B cell (primary cell): ENCODE measurements at regions not wholly inside any gene's neighbourhood (a gene's known extent, or its start where the extent isn't known, plus 50 kb on each side); places are given as distances from the start of the nearest gene placed in this dataset.

Source experiments
- ATAC-seq: fragments of 200-7000 bp; cut with Tn5 transposase; one replicate; pipeline ENCODE4 v1.10.0; 2021; ENCODE audit warnings: low read depth, mild to moderate bottlenecking, moderate number of reproducible peaks, moderate library complexity
- CTCF ChIA-PET: fragments of 350-600 bp; sonication (Branson Sonifier 250); formaldehyde crosslinking; loops from one replicate; lab custom pipeline; 2021; ENCODE audit warnings: antibody characterized with exemption, inconsistent platforms; lab: Charles Lee
- POLR2A ChIA-PET: fragments of 350-600 bp; sonication (Branson Sonifier 250); formaldehyde crosslinking; loops from one replicate; lab custom pipeline; 2021; ENCODE audit warnings: antibody characterized with exemption; lab: Charles Lee
- DNase-seq: peaks from one replicate; pipeline ENCODE4 v3.0.0; 2013
- H2AFZ ChIP-seq: 2 replicates; pipeline ENCODE4 v1.6.1; 2012; ENCODE audit warnings: mild to moderate bottlenecking, low read depth, low read length; ENCODE audit not compliant: insufficient read depth, poor library complexity, severe bottlenecking
- H3K27ac ChIP-seq, 2 donors: 1 replicate in 1 of 2; 2 replicates in 1 of 2; pipeline ENCODE4 v1.5.1; 2012 to 2013; ENCODE audit warnings: low read length in 2 of 2, mild to moderate bottlenecking in 2 of 2, moderate library complexity in 1 of 2
- H3K27me3 ChIP-seq, 4 experiments: fragments of 200-600 bp in 1 of 4; sonication (generic) in 1 of 4; replicated peaks in 1 of 4; 1 replicate in 2 of 4; 2 replicates in 2 of 4; pipeline versions ENCODE4 v1.6.1 to v1.7.0; 2013 to 2016; ENCODE audit warnings: low read length in 3 of 4, mild to moderate bottlenecking in 2 of 4, mixed read lengths in 1 of 4, moderate library complexity in 1 of 4; ENCODE audit not compliant: insufficient read depth in 4 of 4, control insufficient read depth in 3 of 4; ENCODE audit errors: control extremely low read depth in 1 of 4
- H3K36me3 ChIP-seq, 2 experiments: replicated peaks in 1 of 2; 1 replicate in 1 of 2; 2 replicates in 1 of 2; pipeline versions ENCODE4 v1.6.1 to v1.7.1; 2013; ENCODE audit warnings: low read length in 1 of 2; ENCODE audit not compliant: insufficient read depth in 2 of 2, control insufficient read depth in 1 of 2; ENCODE audit errors: control extremely low read depth in 1 of 2, extremely low read depth in 1 of 2
- H3K4me1 ChIP-seq, 2 donors: fragments of 200-600 bp in 1 of 2; sonication (generic) in 1 of 2; 1 replicate in 1 of 2; 2 replicates in 1 of 2; pipeline versions ENCODE4 v1.5.1 to v1.6.1; 2013 to 2017; ENCODE audit warnings: low read length in 2 of 2; ENCODE audit not compliant: control insufficient read depth in 2 of 2, insufficient read depth in 2 of 2
- H3K4me2 ChIP-seq: replicated peaks from 2 replicates; pipeline ENCODE3; 2012; ENCODE audit warnings: mild to moderate bottlenecking, low read depth, low read length; ENCODE audit not compliant: poor library complexity, severe bottlenecking
- H3K4me3 ChIP-seq, 5 experiments: fragments of 200-600 bp in 1 of 5; sonication (generic) in 1 of 5; 1 replicate in 3 of 5; 2 replicates in 2 of 5; pipeline versions ENCODE4 v1.5.1 to v1.7.0; 2011 to 2016; ENCODE audit warnings: low read length in 4 of 5, mild to moderate bottlenecking in 4 of 5, low read depth in 2 of 5, control low read depth in 1 of 5, moderate library complexity in 1 of 5; ENCODE audit not compliant: insufficient read depth in 1 of 5; ENCODE audit errors: control extremely low read depth in 1 of 5, extremely low read depth in 1 of 5
- H3K79me2 ChIP-seq: fragments of 200-600 bp; sonication (generic); one replicate; pipeline ENCODE4 v1.6.0; 2016; ENCODE audit warnings: low read length; ENCODE audit not compliant: control insufficient read depth, insufficient read depth
- H3K9ac ChIP-seq: fragments of 200-600 bp; sonication (generic); 2 replicates; pipeline ENCODE4 v1.6.1; 2017; ENCODE audit warnings: mild to moderate bottlenecking, low read length, moderate library complexity
- H3K9me3 ChIP-seq, 3 donors: one replicate each; pipeline versions ENCODE4 v1.6.1 to v1.7.1; 2013; ENCODE audit warnings: low read length in 2 of 3; ENCODE audit not compliant: control insufficient read depth in 2 of 3, insufficient read depth in 1 of 3; ENCODE audit errors: control extremely low read depth in 1 of 3
- H4K20me1 ChIP-seq: 2 replicates; pipeline ENCODE4 v1.6.0; 2012; ENCODE audit warnings: mild to moderate bottlenecking, low read length; ENCODE audit not compliant: insufficient read depth, control insufficient read depth, poor library complexity, severe bottlenecking
- H3K27ac Mint-ChIP-seq: one replicate; pipeline ENCODE4 v1.8.0; 2021; ENCODE audit warnings: mixed read lengths
- H3K27me3 Mint-ChIP-seq: one replicate; pipeline ENCODE4 v1.8.0; 2021; ENCODE audit warnings: mixed read lengths
- H3K4me1 Mint-ChIP-seq: one replicate; pipeline ENCODE4 v1.8.0; 2021; ENCODE audit warnings: mixed read lengths
- H3K4me3 Mint-ChIP-seq: one replicate; pipeline ENCODE4 v1.8.0; 2021; ENCODE audit warnings: mixed read lengths
- H3K9me3 Mint-ChIP-seq: one replicate; pipeline ENCODE4 v1.8.0; 2022; ENCODE audit warnings: mixed read lengths; ENCODE audit not compliant: insufficient read depth
- CTCF ChIP-seq: fragments of 200-600 bp; IDR thresholded peaks from one replicate; pipeline ENCODE4 v1.8.0; 2022; ENCODE audit warnings: antibody characterized with exemption, mild to moderate bottlenecking
- EZH2 ChIP-seq: IDR thresholded peaks from 2 replicates; pipeline ENCODE4 v1.6.1; 2012; ENCODE audit warnings: borderline replicate concordance, low read depth, mild to moderate bottlenecking, moderate library complexity, low read length; ENCODE audit not compliant: insufficient read depth, poor library complexity, severe bottlenecking
- WGBS: methylation state at CpG from one replicate; pipeline ENCODE4 v1.1.5; 2013; ENCODE audit warnings: missing lambda C conversion rate; ENCODE audit not compliant: insufficient coverage; 5-methylcytosine and 5-hydroxymethylcytosine counted together
- intact Hi-C: fragments of 100-400 bp; cut with micrococcal nuclease; formaldehyde crosslinking; loops from one replicate; pipeline ENCODE4 v1.10.0; 2022

GRCh38 chr13:65342541-65343337 is 1887.4 kb downstream of the PCDH9 start:
- no peaks in the 10 kb centered on the region for H4K20me1 ChIP-seq
- no peak overlapping the region for H3K9ac ChIP-seq
- TF ChIP-seq EZH2 (no peak), CTCF (no peak)
- peaks cover 0 to 2% (median 0%) of the 10 kb centered on the region in 3 donors for H3K9me3 ChIP-seq
- H3K27ac Mint-ChIP-seq = no peak overlapping the region
- H3K9me3 Mint-ChIP-seq = peaks cover 6% of the 10 kb centered on the region
- no peaks in the 10 kb centered on the region for H3K27me3 ChIP-seq
- ATAC-seq (no peak), DNase-seq (no peak)
- ChIA-PET CTCF (no interaction called here), POLR2A (no interaction called here)
- no peak overlapping the region for H3K4me2 ChIP-seq
- no peak overlapping the region for H3K4me3 ChIP-seq
- no peaks in the 10 kb centered on the region for H3K36me3 ChIP-seq
- no peaks in the 10 kb centered on the region for H3K27me3 Mint-ChIP-seq
- no peaks in the 10 kb centered on the region for H3K4me1 ChIP-seq
- no peaks in the 10 kb centered on the region for H3K79me2 ChIP-seq
- H3K4me3 Mint-ChIP-seq = no peak overlapping the region
- no peaks in the 10 kb centered on the region for H3K4me1 Mint-ChIP-seq
- no peak overlapping the region for H3K27ac ChIP-seq
- no peak overlapping the region for H2AFZ ChIP-seq
- intact Hi-C loops = no loop called here

- no peak overlapping the region for H3K4me2 ChIP-seq
- Mint-ChIP-seq H3K4me1 (no peaks in the 10 kb centered on the region), H3K27me3 (no peaks in the 10 kb centered on the region), H3K27ac (no peak overlapping the region), H3K4me3 (no peak overlapping the region), H3K9me3 (no peaks in the 10 kb centered on the region)
- H4K20me1 ChIP-seq = no peaks in the 10 kb centered on the region
- H2AFZ ChIP-seq = no peak overlapping the region
- TF ChIP-seq EZH2 = no peak
- no peak for TF ChIP-seq CTCF
- no peaks in the 10 kb centered on the region for H3K4me1 ChIP-seq
- no peak overlapping the region for H3K9ac ChIP-seq
- no peaks in the 10 kb centered on the region for H3K79me2 ChIP-seq
- H3K4me3 ChIP-seq = no peak overlapping the region
- ATAC-seq (no peak), DNase-seq (no peak)
- peaks cover 0 to 8% (median 1%) of the 10 kb centered on the region in 3 donors for H3K9me3 ChIP-seq
- H3K36me3 ChIP-seq = no peaks in the 10 kb centered on the region
- no CpG with 5 or more reads among the region's 3 CpGs for WGBS
- intact Hi-C loops = no loop called here
- CTCF ChIA-PET = no interaction called here
- H3K27me3 ChIP-seq = no peaks in the 10 kb centered on the region
- no peak overlapping the region for H3K27ac ChIP-seq
- POLR2A ChIA-PET = no interaction called here
Measured at GRCh38 chr13:65339241-65339640, 1890.9 kb downstream of the PCDH9 start.
